ENCODE measurements at regions not wholly inside any gene's neighbourhood (a gene's known extent, or its start where the extent isn't known, plus 50 kb on each side); places are given as distances from the start of the nearest gene placed in this dataset.

DNA sequence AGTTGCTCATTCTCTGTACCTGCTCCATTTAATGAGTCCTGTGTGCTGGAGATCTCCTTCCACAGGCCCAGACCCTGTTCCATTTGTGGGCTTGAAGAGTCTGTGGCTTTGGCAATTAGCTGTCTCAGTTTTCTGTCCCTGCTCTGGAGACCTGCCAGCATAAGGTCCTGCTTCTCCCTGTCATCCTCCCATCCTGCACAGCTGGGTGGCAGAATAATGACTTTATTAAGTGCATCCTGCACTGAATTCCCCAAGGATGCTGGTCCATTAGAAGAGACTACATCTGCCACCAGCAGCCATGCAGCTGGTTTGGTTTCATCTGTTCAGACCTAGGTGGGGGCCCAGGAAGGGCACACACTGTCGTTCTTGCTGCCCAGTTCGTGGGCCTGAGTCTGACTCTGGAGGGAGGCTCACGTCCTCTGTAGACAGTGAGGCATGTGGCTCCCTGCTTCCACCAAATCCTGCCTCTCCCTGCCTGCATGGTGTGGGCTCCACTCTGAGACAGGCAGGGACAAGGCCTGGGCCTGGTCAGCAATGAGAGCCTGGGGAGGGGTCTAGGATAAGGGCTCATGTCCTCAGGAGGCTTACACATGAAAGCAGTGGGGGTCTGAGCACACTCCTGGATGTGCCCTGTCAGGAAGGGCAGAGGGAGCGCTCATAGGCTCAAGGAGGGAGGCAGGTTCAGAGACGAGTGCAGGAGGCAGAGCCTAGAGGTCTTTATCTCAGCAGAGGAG is 78.4 kb upstream of the PRR23E start:
- Histone ChIP-seq H3K4me3 (ENCODE audit: low read depth, low read length) (no peak overlapping the region), H3K36me3 (ENCODE audit: control insufficient read depth, insufficient read depth, low read length) (no peaks in the 10 kb centered on the region), H3K27me3 (ENCODE audit: control insufficient read depth, insufficient read depth, low read length) (peaks cover 6% of the 10 kb centered on the region; the same call in 1 of the 2 replicates)
- POLR2A ChIA-PET, result no interaction called here
- DNase-seq (ENCODE audit: low read depth), result no peak
- CTCF ChIA-PET, result no interaction called here
- TF ChIP-seq, protein P1, sequence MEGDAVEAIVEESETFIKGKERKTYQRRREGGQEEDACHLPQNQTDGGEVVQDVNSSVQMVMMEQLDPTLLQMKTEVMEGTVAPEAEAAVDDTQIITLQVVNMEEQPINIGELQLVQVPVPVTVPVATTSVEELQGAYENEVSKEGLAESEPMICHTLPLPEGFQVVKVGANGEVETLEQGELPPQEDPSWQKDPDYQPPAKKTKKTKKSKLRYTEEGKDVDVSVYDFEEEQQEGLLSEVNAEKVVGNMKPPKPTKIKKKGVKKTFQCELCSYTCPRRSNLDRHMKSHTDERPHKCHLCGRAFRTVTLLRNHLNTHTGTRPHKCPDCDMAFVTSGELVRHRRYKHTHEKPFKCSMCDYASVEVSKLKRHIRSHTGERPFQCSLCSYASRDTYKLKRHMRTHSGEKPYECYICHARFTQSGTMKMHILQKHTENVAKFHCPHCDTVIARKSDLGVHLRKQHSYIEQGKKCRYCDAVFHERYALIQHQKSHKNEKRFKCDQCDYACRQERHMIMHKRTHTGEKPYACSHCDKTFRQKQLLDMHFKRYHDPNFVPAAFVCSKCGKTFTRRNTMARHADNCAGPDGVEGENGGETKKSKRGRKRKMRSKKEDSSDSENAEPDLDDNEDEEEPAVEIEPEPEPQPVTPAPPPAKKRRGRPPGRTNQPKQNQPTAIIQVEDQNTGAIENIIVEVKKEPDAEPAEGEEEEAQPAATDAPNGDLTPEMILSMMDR (IDR thresholded peaks at IDR 0.05; ENCODE audit: insufficient read depth, low read depth, low read length), result no peak

DNA sequence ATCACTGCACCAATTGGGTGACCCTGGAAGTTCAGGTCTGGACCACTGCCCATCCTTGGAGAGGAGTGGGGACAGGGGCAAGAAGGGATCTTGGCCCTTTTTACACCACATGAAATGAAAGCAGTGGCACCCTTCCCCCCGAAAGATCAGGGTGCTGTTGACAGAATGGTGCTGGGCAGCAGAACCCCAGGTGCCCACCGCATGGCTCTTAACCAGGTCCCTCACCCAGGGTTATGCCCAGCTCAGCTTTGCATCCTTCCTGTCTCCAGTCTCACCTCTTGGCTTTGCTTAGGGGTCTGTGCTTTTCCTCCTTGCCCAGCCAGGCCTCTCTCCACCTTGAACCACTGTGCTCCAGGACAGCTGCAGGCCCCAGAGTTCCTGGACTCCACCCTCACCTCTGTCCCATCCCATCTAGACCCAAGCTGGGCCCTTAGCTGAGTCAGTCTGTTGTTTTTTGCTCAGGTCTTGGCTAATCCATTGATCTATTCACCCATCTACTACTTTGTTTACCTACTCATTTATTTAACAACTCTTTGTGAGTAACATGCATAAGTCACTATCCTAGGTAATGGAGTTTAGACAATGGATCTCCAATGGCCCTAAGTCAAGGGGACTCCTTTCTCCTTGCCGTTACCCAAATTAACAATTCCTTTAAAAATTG is 77.1 kb upstream of the PRR23E start:
- ChIA-PET POLR2A (no interaction called here), CTCF (no interaction called here)
- Histone ChIP-seq H3K27me3 (ENCODE audit: control insufficient read depth, insufficient read depth, low read length) (peaks cover 3% of the 10 kb centered on the region), H3K36me3 (ENCODE audit: control insufficient read depth, insufficient read depth, low read length) (no peaks in the 10 kb centered on the region), H3K4me3 (ENCODE audit: low read depth, low read length) (no peak overlapping the region)
- TF ChIP-seq, protein P1 (IDR thresholded peaks at IDR 0.05; ENCODE audit: insufficient read depth, low read depth, low read length), result no peak
- no peak for DNase-seq (ENCODE audit: low read depth)

DNA sequence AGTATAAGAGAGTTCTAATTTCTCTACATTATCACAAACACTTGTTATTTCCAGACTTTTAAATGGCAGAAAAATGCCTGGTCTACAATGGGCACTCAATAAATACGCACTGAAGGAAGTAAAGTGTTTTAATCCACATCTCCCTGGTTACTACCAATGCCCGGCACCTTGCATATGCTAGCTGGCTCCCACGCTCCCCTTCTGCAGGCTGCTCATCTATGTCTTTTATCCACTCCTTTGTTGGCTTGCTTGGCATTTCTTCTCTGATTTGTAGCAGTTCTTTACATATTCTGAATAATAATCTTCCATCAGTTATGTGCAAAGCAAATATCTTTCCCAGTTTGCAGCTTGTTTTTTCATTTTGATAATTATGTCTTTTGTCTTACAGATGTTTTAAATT is 74.6 kb upstream of the PRR23E start:
- H3K36me3 ChIP-seq (ENCODE audit: control insufficient read depth, insufficient read depth, low read length), result no peaks in the 10 kb centered on the region
- H3K4me3 ChIP-seq (ENCODE audit: low read depth, low read length), result no peak overlapping the region
- POLR2A ChIA-PET, result no interaction called here
- CTCF ChIA-PET, result no interaction called here
- DNase-seq (ENCODE audit: low read depth), result no peak
- TF ChIP-seq, protein P1 (IDR thresholded peaks at IDR 0.05; ENCODE audit: insufficient read depth, low read depth, low read length), result no peak
- H3K27me3 ChIP-seq (ENCODE audit: control insufficient read depth, insufficient read depth, low read length), result peaks cover 5% of the 10 kb centered on the region

DNA sequence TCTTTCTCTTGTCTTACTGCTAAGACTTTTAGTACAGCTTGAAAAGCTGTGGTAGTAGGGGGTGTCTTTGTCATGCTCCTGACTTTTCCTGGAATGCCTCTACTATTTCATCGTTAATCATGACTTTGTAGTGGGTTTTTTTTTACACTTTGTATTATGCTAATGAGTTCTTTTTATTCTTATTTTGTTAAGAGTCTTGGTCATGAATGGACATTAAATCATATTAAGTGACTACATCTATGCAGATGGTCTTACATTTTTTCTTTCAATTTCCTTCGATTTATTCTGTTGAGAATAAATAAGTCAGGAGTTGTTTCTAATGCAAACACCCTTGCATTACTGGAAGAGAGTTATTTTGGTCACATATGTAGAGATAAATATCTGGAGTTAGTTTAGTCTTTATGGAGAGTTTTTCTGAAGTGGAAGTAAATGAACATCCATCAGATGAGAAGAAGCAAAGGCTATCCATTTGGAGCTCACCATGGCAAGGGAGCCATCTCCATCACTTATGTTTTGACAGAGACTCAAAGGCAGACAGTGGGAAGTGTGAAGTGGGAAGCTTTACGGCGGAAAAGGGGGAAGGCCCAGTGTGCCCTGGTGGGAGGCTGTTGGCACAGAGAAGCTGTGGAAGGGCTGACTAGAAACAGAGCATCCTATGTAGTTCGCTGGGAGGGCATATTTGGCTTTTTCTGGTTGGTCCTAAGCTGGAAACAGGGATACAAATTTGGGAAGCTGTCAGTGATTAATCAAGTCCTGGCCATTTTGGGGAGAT is 73.1 kb upstream of the PRR23E start:
- ChIA-PET CTCF (no interaction called here), POLR2A (no interaction called here)
- Histone ChIP-seq H3K4me3 (ENCODE audit: low read depth, low read length) (no peak overlapping the region), H3K27me3 (ENCODE audit: control insufficient read depth, insufficient read depth, low read length) (peaks cover 6% of the 10 kb centered on the region), H3K36me3 (ENCODE audit: control insufficient read depth, insufficient read depth, low read length) (no peaks in the 10 kb centered on the region)
- no peak for DNase-seq (ENCODE audit: low read depth)
- TF ChIP-seq, protein P1 (IDR thresholded peaks at IDR 0.05; ENCODE audit: insufficient read depth, low read depth, low read length), result no peak

All from BJ (cell line).